Aorta (tissue), 5 donors: ENCODE measurements at regions not wholly inside any gene's neighbourhood (a gene's known extent, or its start where the extent isn't known, plus 50 kb on each side); places are given as distances from the start of the nearest gene placed in this dataset.

Experiments
- ATAC-seq: fragments of 200-7000 bp; cut with Tn5 transposase; one replicate; pipeline ENCODE4 v1.9.1; 2022; ENCODE audit warnings: moderate library complexity; ENCODE audit not compliant: low FRiP score
- DNase-seq, 2 donors: peaks; one replicate each; pipeline ENCODE4 v3.0.0-alpha.2; 2020
- H3K27ac ChIP-seq, 2 donors: one replicate each; pipeline ENCODE4 v1.5.1; 2013; ENCODE audit warnings: low read length in 2 of 2, mild to moderate bottlenecking in 2 of 2, moderate library complexity in 2 of 2, control low read depth in 1 of 2, inconsistent platforms in 1 of 2, low read depth in 1 of 2
- H3K27me3 ChIP-seq, 2 donors: one replicate each; pipeline ENCODE4 v1.6.1; 2013; ENCODE audit warnings: control low read depth in 1 of 2, low read length in 1 of 2, mild to moderate bottlenecking in 1 of 2, moderate library complexity in 1 of 2; ENCODE audit not compliant: insufficient read depth in 2 of 2, control insufficient read depth in 1 of 2
- H3K36me3 ChIP-seq, 2 donors: one replicate each; pipeline ENCODE4 v1.6.1; 2013; ENCODE audit warnings: control low read depth in 1 of 2, low read length in 1 of 2, mild to moderate bottlenecking in 1 of 2; ENCODE audit not compliant: insufficient read depth in 2 of 2, control insufficient read depth in 1 of 2
- H3K4me1 ChIP-seq, 2 donors: one replicate each; pipeline ENCODE4 v1.6.1; 2013; ENCODE audit warnings: low read length in 2 of 2, control low read depth in 1 of 2, mild to moderate bottlenecking in 1 of 2, moderate library complexity in 1 of 2; ENCODE audit not compliant: insufficient read depth in 2 of 2, control insufficient read depth in 1 of 2
- H3K4me3 ChIP-seq, 2 donors: one replicate each; pipeline ENCODE4 v1.5.1; 2013; ENCODE audit warnings: low read length in 2 of 2, control low read depth in 1 of 2, mild to moderate bottlenecking in 1 of 2
- H3K9me3 ChIP-seq: one replicate; pipeline ENCODE4 v1.6.1; 2013; ENCODE audit warnings: mild to moderate bottlenecking, low read length; ENCODE audit not compliant: control insufficient read depth
- WGBS, 2 donors: extraction: QIAGEN DNeasy Blood & Tissue Kit; methylation state at CpG; one replicate each; pipeline ENCODE4 v1.1.7; 2013; 5-methylcytosine and 5-hydroxymethylcytosine counted together
- intact Hi-C, 2 donors: fragments of 100-400 bp; cut with DNase I; formaldehyde crosslinking; loops; one replicate each; pipeline versions ENCODE4 v1.14.2 to v1.15.0; 2022
- donor health status: healthy with polysubstance abuse.
- donor health status: Bipolar disorder and iron deficiency.
- donor health status: DM: no; HTN: no; CAD: no.
- donor health status: DM: no; HTN: no; CAD: no.
- donor health status: DM: yes; HTN: yes; CAD: no.

- Histone ChIP-seq H3K9me3 (no peaks in the 10 kb centered on the region), H3K4me1 (no peaks in the 10 kb centered on the region), H3K36me3 (no peaks in the 10 kb centered on the region), H3K4me3 (no peak overlapping the region), H3K27me3 (no peaks in the 10 kb centered on the region), H3K27ac (no peak overlapping the region)
- DNase-seq (no peak), ATAC-seq (no peak)
- intact Hi-C loops, result no loop called here
- 96 to 99% methylated on average over 8 of the region's 8 CpGs for WGBS, 2 donors
These were observed 183.8 kb downstream of the KATNAL1 start for GRCh38 chr13:30123575-30123974.

GRCh38 chr13:30121666-30122065 is 185.7 kb downstream of the KATNAL1 start:
- Histone ChIP-seq H3K27me3 (no peaks in the 10 kb centered on the region), H3K4me1 (no peaks in the 10 kb centered on the region), H3K36me3 (no peaks in the 10 kb centered on the region), H3K27ac (no peak overlapping the region), H3K9me3 (no peaks in the 10 kb centered on the region), H3K4me3 (no peak overlapping the region)
- DNase-seq (no peak), ATAC-seq (no peak)
- intact Hi-C loops, result no loop called here

- WGBS, 2 donors, result 91 to 94% methylated on average over 2 of the region's 2 CpGs
These were observed 186.1 kb downstream of the KATNAL1 start for GRCh38 chr13:30121244-30121643.

GRCh38 chr13:30120133-30120822 is 187.1 kb downstream of the KATNAL1 start:
- Histone ChIP-seq H3K27me3 (no peaks in the 10 kb centered on the region), H3K4me3 (no peak overlapping the region), H3K4me1 (no peaks in the 10 kb centered on the region), H3K9me3 (no peaks in the 10 kb centered on the region), H3K27ac (no peak overlapping the region), H3K36me3 (no peaks in the 10 kb centered on the region)
- DNase-seq, result no peak
- 69 to 87% methylated on average over 1 of the region's 1 CpG for WGBS, 2 donors
- intact Hi-C loops, result no loop called here
- ATAC-seq, result no peak

More at GRCh38 chr13:30121244-30121643, 186.1 kb downstream of the KATNAL1 start:
- Histone ChIP-seq H3K4me3 (no peak overlapping the region), H3K4me1 (no peaks in the 10 kb centered on the region), H3K27me3 (no peaks in the 10 kb centered on the region), H3K36me3 (no peaks in the 10 kb centered on the region), H3K9me3 (no peaks in the 10 kb centered on the region), H3K27ac (no peak overlapping the region)
- DNase-seq (no peak), ATAC-seq (no peak)
- intact Hi-C loops, result no loop called here

- no peak overlapping the region for H3K4me3 ChIP-seq
- no peak overlapping the region for H3K27ac ChIP-seq
These were observed 187.9 kb downstream of the KATNAL1 start for GRCh38 chr13:30119476-30119875.

GRCh38 chr13:30116379-30116778 is 191.0 kb downstream of the KATNAL1 start:
- Histone ChIP-seq H3K27me3 (no peaks in the 10 kb centered on the region), H3K4me3 (no peak overlapping the region), H3K4me1 (no peaks in the 10 kb centered on the region), H3K27ac (no peak overlapping the region), H3K9me3 (no peaks in the 10 kb centered on the region), H3K36me3 (no peaks in the 10 kb centered on the region)
- DNase-seq (no peak), ATAC-seq (no peak)
- intact Hi-C loops, result loop anchor here (10.0 kb wide), 2 partner anchors 192 to 522 kb away; partner anchors contain the start of gene SLC7A1 (in 1 of the 2)
- 57 to 66% methylated on average over 6 of the region's 6 CpGs for WGBS, 2 donors

More at GRCh38 chr13:30119476-30119875, 187.9 kb downstream of the KATNAL1 start:
- 6 to 8% methylated on average over 6 of the region's 6 CpGs for WGBS, 2 donors
- Histone ChIP-seq H3K36me3 (no peaks in the 10 kb centered on the region), H3K9me3 (no peaks in the 10 kb centered on the region), H3K27me3 (no peaks in the 10 kb centered on the region), H3K4me1 (no peaks in the 10 kb centered on the region)
- ATAC-seq, result no peak
- intact Hi-C loops, result loop anchor here (10.0 kb wide), 2 partner anchors 195 to 525 kb away; partner anchors contain the start of gene SLC7A1 (in 1 of the 2)
- DNase-seq, result no peak

- Histone ChIP-seq H3K4me3 (peak overlapping the region in 1 of 2 donors; percentile 74), H3K4me1 (no peaks in the 10 kb centered on the region), H3K27me3 (no peaks in the 10 kb centered on the region), H3K27ac (no peak overlapping the region), H3K9me3 (no peaks in the 10 kb centered on the region), H3K36me3 (no peaks in the 10 kb centered on the region)
- intact Hi-C loops, result loop anchor here (2.0 to 10.0 kb wide), 5 partner anchors 190 to 606 kb away; partner anchors contain the start of gene SLC7A1 (in 1 of the 2)
- ATAC-seq, result no peak
- no peak for DNase-seq
- 0 to 3% methylated on average over 9 of the region's 9 CpGs for WGBS, 2 donors
These were observed 192.1 kb downstream of the KATNAL1 start for GRCh38 chr13:30115257-30115600.

- intact Hi-C loops, result loop anchor here (2.0 to 10.0 kb wide), 7 partner anchors 190 to 607 kb away; partner anchors contain the start of gene SLC7A1 (in 1 of the 2)
- Histone ChIP-seq H3K9me3 (no peaks in the 10 kb centered on the region), H3K27ac (no peak overlapping the region), H3K4me3 (peak overlapping the region; percentile 37 to 74), H3K27me3 (no peaks in the 10 kb centered on the region), H3K36me3 (no peaks in the 10 kb centered on the region), H3K4me1 (no peaks in the 10 kb centered on the region)
- ATAC-seq (peak; percentile 90), DNase-seq (peak; percentile 92 to 97)
- WGBS, 2 donors, result 0% methylated on average over 60 to 67 of the region's 67 CpGs
These were observed 192.6 kb downstream of the KATNAL1 start for GRCh38 chr13:30114571-30115256.
